Activated T-cell treated with anti-CD3 and anti-CD28 coated beads, Interleukin-2, amount 50 U/mL, for 48 hours (primary cell): ENCODE measurements at regions not wholly inside any gene's neighbourhood (a gene's known extent, or its start where the extent isn't known, plus 50 kb on each side); places are given as distances from the start of the nearest gene placed in this dataset.
"Not testable (repeated sequence)": the region's sequence is repeated elsewhere in the genome, so short reads cannot be mapped to it uniquely, and the experiment has no call there.

Experiments
- DNase-seq, 2 experiments: peaks; one replicate each; pipeline ENCODE4 v3.0.0-alpha.2; 2020

DNA sequence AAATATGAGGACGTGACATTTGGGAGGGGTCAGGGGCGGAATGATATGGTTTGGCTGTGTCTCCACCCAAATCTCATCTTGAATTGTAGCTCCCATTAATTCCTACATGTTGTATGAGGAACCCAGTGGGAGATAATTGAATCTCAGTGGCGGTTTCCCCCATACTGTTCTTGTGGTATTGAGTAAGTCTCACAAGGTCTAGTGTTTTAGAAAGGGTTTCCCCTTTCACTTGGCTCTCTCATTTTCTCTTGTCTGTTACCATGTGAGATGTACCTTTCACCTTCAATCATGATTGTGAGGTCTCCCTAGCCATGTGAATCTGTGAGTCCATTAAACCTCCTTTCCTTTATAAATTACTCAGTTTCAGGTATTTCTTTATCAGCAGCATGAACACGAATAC, 663.6 kb upstream of the CHRM3 start:
- DNase-seq = no peak

- DNase-seq = no peak
Observed at GRCh38 chr1:238710697-238711096, 675.7 kb upstream of the CHRM3 start.

DNA sequence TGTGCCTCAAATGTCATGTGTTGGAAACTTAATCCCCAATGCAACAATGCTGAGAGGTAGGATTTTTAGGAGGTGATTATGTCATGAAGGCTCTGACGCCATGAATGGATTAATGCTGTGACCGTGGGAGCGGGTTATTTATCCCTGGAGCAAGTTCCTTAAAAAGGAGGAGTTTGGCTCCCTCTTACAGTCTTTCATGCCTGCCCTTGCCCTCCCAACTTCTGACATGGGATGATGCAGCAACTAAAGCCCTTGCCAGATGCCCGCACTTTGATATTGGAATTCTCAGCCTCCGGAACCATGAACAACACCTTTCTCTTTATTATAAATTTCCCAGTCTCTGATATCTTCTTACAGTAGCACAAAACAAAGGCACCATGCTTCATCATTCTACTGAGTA, 685.3 kb upstream of the CHRM3 start:
- DNase-seq = no peak

- no peak for DNase-seq
Observed at GRCh38 chr1:238690415-238690814, 696.0 kb upstream of the CHRM3 start.

GRCh38 chr1:238684576-238684975, 701.8 kb upstream of the CHRM3 start:
- DNase-seq = not testable (repeated sequence)

DNA sequence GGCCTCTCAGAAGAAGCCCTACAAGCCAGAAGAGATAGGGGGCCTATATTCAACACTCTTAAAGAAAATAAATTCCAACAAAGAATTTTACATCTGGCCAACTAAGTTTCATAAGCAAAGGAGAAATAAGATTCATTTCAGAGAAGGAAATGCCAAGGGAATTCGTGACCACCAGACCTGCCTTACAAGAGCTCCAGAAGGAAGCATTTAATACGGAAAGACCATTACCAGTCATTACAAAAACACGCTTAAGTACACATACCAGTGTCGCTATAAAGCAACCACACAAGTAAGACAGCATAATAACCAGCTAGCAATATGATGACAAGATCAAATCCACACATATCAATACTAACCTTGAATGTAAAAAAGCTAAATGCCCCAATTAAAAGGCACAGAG, 704.9 kb upstream of the CHRM3 start:
- DNase-seq = no peak

DNA sequence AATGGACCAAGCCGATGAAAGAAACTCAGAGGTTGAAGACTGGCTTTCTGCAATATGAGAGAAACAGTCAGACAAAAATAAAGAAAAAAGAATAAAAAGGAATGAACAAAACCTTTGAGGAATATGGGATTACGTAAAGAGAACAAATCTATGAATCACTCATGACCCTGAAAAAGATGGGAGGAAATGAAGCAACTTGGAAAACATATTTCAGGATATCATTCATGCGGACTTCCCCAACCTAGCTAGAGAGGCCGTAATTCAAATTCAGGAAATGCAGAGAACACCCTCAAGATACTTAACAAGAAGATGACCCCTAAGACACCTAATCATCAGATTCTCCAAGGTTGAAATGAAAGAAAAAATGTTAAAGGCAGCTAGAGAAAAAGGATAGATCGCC, 705.3 kb upstream of the CHRM3 start:
- DNase-seq = no peak

GRCh38 chr1:238677567-238677966, 708.8 kb upstream of the CHRM3 start:
- DNase-seq = no peak

GRCh38 chr1:238675221-238675620, 711.1 kb upstream of the CHRM3 start:
- no peak for DNase-seq

- DNase-seq = no peak
Observed at GRCh38 chr1:238674316-238674715, 712.1 kb upstream of the CHRM3 start.

GRCh38 chr1:238673561-238673960, 712.8 kb upstream of the CHRM3 start:
- no peak for DNase-seq

DNA sequence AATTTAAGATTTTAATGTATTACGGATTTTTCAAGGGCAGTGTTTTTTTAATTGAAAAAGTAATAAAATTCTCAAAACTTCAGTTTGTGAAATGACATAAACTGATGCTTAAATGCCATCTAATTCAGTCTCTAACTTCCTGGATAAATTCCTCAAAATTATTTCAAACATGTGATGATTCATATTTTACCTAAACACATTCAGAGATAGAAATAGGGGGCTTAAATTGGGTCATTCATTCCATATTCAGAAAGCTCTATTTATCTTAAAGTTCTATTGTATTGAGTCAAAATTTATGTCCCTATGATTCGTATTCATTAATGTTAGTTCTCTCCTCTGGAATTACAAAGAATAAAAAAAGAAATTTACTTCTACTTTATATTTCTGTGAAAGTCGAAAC, 713.6 kb upstream of the CHRM3 start:
- DNase-seq = no peak

GRCh38 chr1:238672262-238672661, 714.1 kb upstream of the CHRM3 start:
- no peak for DNase-seq

- no peak for DNase-seq
Observed at GRCh38 chr1:238664139-238664538, 722.2 kb upstream of the CHRM3 start.

- DNase-seq = no peak
Observed at GRCh38 chr1:238660849-238661248, 725.5 kb upstream of the CHRM3 start.

DNA sequence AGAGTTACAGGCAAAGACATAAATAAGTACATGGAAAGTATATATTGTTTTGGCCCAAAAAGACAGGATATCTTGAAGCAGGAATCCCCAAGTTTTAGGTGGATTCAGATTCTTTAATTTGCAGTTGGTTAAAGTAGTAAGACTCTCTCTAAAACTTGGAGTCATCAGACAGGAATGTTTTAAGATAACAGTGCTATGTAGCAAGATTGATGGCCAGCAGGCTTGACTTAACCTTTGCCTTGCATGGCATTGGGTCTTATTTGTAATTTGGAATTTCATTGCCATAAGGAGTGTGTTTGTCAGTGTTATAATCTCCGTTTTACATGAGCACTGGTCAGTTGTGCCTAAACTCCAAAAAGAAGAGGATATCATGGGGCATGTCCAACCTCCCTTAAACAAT, 727.6 kb upstream of the CHRM3 start:
- no peak for DNase-seq

- no peak for DNase-seq
Observed at GRCh38 chr1:238653693-238654321, 732.6 kb upstream of the CHRM3 start.

DNA sequence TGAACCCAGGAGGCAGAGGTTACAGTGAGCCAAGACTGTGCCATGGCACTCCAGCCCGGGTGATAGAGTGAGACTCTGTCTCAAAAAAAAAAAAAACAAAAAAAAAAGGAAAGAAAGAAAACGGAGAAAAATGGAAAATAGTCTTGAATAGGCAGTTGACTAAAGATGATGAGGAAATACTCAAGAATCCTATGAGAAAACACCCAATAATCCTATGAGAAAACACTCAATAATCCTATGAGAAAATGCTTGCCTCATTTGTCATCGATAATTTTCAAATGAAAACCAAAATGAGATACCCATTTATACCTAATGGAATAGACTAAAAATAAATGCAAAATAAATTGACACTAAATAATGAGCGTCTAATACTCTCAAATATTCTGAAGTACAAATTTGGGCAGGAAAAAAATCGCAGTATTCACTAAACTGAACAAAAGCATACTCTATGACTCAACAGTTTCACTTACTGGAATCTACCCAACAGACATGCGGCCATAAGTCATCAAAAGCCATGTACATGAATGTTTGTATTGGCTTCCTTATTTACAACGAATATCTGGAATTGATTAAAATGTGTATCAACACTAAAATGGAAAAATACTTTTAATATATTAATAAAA, 733.9 kb upstream of the CHRM3 start:
- DNase-seq = no peak

GRCh38 chr1:238649200-238649599, 737.2 kb upstream of the CHRM3 start:
- DNase-seq = no peak

GRCh38 chr1:238648751-238649150, 737.6 kb upstream of the CHRM3 start:
- no peak for DNase-seq

DNA sequence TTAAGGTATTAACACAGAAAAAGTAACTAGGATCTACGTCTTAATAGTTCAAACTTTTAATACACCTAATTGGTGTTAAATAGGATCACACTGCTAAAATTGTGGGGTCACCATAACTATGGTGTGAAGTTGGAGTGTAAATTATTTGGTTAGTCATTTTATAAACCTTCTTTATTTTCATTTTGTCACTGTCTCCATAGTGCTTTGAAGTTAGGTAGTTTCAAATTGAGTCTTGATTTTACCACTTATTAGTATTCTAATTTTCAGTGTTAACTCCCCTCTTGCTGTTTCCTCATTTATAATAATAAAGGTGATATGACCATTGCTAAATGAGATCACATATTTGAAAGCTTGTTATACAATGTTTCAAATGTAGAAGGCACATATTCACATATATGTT, 738.1 kb upstream of the CHRM3 start:
- no peak for DNase-seq

GRCh38 chr1:238647877-238648276, 738.5 kb upstream of the CHRM3 start:
- no peak for DNase-seq

- DNase-seq = no peak
Observed at GRCh38 chr1:238642231-238642630, 744.1 kb upstream of the CHRM3 start.

DNA sequence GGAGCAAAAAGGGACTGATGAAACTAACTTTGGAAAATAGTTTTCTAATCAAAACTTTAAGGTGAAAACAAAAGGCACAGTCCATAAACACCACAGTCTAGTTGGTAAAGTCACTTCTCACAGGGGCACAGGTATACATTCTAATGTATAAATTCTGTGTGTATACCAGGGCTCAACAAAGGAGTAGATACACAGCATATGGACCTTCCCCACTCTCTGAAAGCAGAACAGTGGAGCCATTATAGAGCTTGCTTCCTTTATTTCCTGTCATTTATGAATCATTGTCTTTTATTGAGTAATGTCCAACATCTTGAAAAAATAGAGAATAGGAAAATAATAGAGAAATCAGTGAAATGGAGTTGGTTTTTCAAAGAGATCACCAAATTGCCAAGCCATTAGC, 746.5 kb upstream of the CHRM3 start:
- DNase-seq = no peak

DNA sequence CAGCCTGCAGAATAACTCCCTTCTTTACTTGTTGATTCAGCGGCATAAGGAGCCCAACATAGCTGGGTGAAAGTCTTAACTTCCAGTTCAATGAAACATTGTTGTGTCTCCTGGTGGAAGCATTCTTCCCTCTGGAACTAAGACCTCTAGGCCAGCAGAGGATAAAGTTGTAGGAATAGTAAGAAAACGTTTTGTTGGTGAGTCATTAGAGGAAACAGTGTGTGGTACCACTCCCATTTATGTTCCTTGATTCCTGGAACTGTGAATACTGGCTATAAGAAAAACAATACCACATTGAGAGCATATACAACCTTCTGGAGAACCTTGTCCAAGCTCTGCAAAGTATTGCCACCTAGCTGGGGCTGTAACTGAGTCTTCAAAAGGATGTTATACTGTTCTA, 737.4 kb upstream of the ZP4 start:
- no peak for DNase-seq
